GM19438 (cell line): ENCODE measurements at regions not wholly inside any gene's neighbourhood (a gene's known extent, or its start where the extent isn't known, plus 50 kb on each side); places are given as distances from the start of the nearest gene placed in this dataset.

ENCODE experiments used
- ATAC-seq: cut with Tn5 transposase; IDR thresholded peaks from one replicate; pipeline ENCODE4 v1.9.1; 2021; ENCODE audit warnings: low read depth; ENCODE audit not compliant: unreplicated experiment

- ATAC-seq: no peak
Measured at GRCh38 chr10:113356794-113357680, 195.8 kb upstream of the HABP2 start.

- no peak for ATAC-seq
Measured at GRCh38 chr10:113357681-113358300, 195.1 kb upstream of the HABP2 start.

- no peak for ATAC-seq
Measured at GRCh38 chr10:113359655-113360054, 193.2 kb upstream of the HABP2 start.

- ATAC-seq: no peak
Measured at GRCh38 chr10:113360870-113361269, 192.0 kb upstream of the HABP2 start.

GRCh38 chr10:113362645-113363091 is 190.2 kb upstream of the HABP2 start:
- no peak for ATAC-seq

GRCh38 chr10:113364227-113364626 is 188.6 kb upstream of the HABP2 start:
- no peak for ATAC-seq

GRCh38 chr10:113368666-113369364 is 184.0 kb upstream of the HABP2 start:
- ATAC-seq: no peak

- ATAC-seq: no peak
Measured at GRCh38 chr10:113369365-113369694, 183.5 kb upstream of the HABP2 start.

GRCh38 chr10:113376428-113376827 is 176.4 kb upstream of the HABP2 start:
- ATAC-seq: no peak

GRCh38 chr10:113379091-113379490 is 173.8 kb upstream of the HABP2 start:
- no peak for ATAC-seq

- no peak for ATAC-seq
Measured at GRCh38 chr10:113381416-113381815, 171.4 kb upstream of the HABP2 start.

GRCh38 chr10:113381981-113382509 is 170.8 kb upstream of the HABP2 start:
- ATAC-seq: no peak

- ATAC-seq: no peak
Measured at GRCh38 chr10:113382691-113383090, 170.2 kb upstream of the HABP2 start.

- no peak for ATAC-seq
Measured at GRCh38 chr10:113384181-113384580, 168.7 kb upstream of the HABP2 start.

- ATAC-seq: no peak
Measured at GRCh38 chr10:113385021-113385999, 167.5 kb upstream of the HABP2 start.

- ATAC-seq: no peak
Measured at GRCh38 chr10:113386005-113386404, 166.8 kb upstream of the HABP2 start.

- ATAC-seq: no peak
Measured at GRCh38 chr10:113389969-113390368, 162.9 kb upstream of the HABP2 start.

- no peak for ATAC-seq
Measured at GRCh38 chr10:113390896-113391295, 162.0 kb upstream of the HABP2 start.

GRCh38 chr10:113397047-113397446 is 155.8 kb upstream of the HABP2 start:
- ATAC-seq: no peak

GRCh38 chr10:113399065-113399464 is 153.8 kb upstream of the HABP2 start:
- ATAC-seq: no peak
